ENCODE measurements at regions not wholly inside any gene's neighbourhood (a gene's known extent, or its start where the extent isn't known, plus 50 kb on each side); places are given as distances from the start of the nearest gene placed in this dataset.
"Not testable (repeated sequence)": the region's sequence is repeated elsewhere in the genome, so short reads cannot be mapped to it uniquely, and the experiment has no call there.

DNA sequence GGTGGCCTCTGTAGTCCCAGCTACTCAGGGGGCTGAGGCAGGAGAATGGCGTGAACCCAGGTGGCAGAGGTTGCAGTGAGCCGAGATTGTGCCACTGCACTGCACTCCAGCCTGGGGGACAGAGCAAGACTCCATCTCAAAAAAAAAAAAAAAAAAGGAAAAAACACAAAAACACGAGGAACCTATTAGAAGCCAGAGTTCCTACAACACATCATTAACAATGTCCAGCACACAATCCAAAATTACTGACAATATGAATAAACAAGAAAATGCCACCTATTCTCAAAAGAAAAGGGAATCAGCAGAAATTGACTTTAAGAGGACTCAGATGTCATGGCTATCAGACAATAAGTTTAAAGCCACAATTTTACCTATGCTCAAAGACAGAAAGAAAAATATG is 57.3 kb upstream of the HS3ST3A1 start:
- H3K4me3 ChIP-seq (ENCODE audit: low read depth, low read length); DNase-seq (ENCODE audit: low read depth, low spot score); in situ Hi-C loops (cut with HindIII; ENCODE audit: low sequenced_read_pairs): not testable (repeated sequence)

DNA sequence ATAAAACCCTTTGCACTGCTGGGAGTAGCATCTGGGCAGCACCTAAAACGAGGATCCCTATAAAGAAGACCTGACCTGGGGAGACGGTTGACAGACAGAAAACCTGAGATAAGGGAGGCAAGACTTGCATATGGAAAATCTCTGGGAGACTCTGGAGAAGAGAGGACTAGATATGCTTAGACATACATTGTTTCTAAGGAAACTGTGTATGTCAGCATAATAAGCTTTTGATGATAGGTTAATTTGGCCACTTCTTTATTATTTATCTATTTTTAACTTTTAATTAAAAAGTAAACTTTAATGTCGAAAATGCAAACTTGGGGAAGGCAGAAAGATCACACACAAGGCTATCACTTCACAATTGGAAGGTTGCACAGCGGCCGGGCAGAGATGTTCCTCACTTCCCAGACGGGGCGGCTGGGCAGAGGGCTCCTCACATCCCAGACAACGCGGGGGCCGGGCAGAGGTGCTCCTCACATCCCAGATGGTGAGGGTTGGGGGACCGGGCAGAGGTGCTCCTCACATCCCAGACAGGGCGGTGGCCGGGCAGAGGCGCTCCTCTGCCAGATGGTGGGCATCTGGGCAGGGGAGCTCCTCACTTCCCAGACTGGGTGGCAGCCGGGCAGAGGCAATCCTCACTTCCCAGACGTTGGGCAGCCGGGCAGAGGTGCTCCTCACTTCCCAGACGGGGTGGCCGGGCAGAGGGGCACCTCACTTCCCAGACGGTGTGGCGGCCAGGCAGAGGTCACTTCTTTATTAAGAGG is 64.3 kb upstream of the HS3ST3A1 start:
- no peak for DNase-seq (ENCODE audit: low read depth, low spot score)
- TF ChIP-seq, protein P1, sequence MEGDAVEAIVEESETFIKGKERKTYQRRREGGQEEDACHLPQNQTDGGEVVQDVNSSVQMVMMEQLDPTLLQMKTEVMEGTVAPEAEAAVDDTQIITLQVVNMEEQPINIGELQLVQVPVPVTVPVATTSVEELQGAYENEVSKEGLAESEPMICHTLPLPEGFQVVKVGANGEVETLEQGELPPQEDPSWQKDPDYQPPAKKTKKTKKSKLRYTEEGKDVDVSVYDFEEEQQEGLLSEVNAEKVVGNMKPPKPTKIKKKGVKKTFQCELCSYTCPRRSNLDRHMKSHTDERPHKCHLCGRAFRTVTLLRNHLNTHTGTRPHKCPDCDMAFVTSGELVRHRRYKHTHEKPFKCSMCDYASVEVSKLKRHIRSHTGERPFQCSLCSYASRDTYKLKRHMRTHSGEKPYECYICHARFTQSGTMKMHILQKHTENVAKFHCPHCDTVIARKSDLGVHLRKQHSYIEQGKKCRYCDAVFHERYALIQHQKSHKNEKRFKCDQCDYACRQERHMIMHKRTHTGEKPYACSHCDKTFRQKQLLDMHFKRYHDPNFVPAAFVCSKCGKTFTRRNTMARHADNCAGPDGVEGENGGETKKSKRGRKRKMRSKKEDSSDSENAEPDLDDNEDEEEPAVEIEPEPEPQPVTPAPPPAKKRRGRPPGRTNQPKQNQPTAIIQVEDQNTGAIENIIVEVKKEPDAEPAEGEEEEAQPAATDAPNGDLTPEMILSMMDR (IDR thresholded peaks at IDR 0.05; ENCODE audit: low read depth, low read length): no peak
- in situ Hi-C loops (cut with HindIII; ENCODE audit: low sequenced_read_pairs): no loop called here
- no peak overlapping the region for H3K4me3 ChIP-seq (ENCODE audit: low read depth, low read length)

DNA sequence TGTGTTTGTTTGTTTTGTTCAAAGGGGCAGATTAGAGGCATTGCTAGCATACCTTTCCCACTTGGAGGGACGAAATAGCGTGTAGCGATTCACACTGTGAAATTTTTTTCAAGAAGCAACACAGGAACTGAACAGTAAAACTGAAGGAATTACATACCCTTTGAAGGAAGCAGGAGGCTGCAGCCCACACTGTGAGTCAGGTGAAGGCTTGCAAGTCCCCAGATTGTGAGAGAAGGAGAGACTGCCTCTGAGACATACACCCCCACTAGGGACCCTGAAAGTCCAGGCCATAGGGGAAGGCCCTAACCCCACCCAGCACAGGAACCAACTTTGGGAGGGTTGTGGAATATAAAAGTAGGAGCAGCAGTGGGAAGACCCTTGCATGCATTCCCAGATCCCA is 69.6 kb upstream of the HS3ST3A1 start:
- no peak overlapping the region for H3K4me3 ChIP-seq (ENCODE audit: low read depth, low read length)
- in situ Hi-C loops (cut with HindIII; ENCODE audit: low sequenced_read_pairs): no loop called here
- TF ChIP-seq, protein P1 (IDR thresholded peaks at IDR 0.05; ENCODE audit: low read depth, low read length): no peak
- DNase-seq (ENCODE audit: low read depth, low spot score): peak; percentile 59

DNA sequence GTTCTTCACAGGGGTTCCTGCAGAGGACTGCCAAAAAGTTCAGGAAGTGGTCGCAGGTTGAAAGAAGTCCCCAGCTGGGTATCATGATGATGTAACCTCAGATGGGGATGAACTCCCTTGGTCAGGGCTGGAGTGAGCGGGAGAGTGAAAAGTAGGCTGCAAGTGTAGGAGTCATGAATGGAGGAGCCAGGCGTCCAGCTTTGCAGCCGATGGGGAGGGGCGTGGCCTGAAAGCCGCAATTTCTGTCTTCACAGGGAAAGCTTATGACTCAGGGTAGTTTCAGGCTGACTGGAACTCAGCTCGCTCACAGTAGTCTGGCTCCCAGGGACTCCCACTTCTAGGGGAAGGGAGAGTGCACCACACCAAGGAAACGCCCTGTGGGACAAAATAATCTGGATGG is 70.0 kb upstream of the HS3ST3A1 start:
- in situ Hi-C loops (cut with HindIII; ENCODE audit: low sequenced_read_pairs): no loop called here
- peak; percentile 81 for DNase-seq (ENCODE audit: low read depth, low spot score)
- no peak overlapping the region for H3K4me3 ChIP-seq (ENCODE audit: low read depth, low read length)
- TF ChIP-seq, protein P1 (IDR thresholded peaks at IDR 0.05; ENCODE audit: low read depth, low read length): no peak

DNA sequence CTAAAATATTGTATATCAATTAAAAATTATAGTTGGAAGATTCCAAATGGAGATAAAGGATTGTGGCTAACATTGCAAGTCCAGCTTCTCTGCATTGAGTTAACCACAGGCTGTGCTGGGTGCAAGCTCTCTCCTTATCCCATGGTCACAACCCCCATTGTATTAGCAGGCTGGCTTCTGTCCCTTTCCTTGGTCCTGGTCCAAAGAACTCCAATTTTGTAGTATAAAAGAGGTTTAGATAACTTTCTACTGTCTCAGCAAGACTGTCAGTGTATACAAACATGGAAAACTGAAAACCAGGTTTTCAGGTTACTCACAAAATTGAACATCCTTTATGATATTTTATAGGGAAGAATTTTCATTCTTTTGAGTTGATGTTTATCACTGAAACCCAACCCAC is 76.6 kb upstream of the HS3ST3A1 start:
- in situ Hi-C loops (cut with HindIII; ENCODE audit: low sequenced_read_pairs): no loop called here
- DNase-seq (ENCODE audit: low read depth, low spot score): no peak
- TF ChIP-seq, protein P1 (IDR thresholded peaks at IDR 0.05; ENCODE audit: low read depth, low read length): no peak
- H3K4me3 ChIP-seq (ENCODE audit: low read depth, low read length): no peak overlapping the region

DNA sequence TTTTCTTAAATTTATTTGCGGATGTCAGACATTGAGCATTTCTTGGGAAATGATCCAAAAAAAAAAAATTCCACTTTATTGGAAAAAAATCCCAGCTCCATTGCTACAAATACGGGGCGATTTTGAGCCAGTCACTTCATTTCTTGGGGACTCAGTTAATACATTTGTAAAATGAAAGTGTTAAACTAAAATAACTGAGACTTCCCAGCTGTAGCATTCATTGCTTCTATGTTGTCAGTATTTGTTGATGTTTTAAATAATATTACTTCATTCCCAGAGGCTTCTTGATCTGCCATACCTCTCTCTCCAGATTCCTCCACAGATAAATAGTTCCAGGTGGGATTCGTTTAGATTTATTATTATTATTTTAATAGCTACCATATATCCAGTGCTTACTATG is 77.1 kb upstream of the HS3ST3A1 start:
- TF ChIP-seq, protein P1 (IDR thresholded peaks at IDR 0.05; ENCODE audit: low read depth, low read length): no peak
- DNase-seq (ENCODE audit: low read depth, low spot score): no peak
- in situ Hi-C loops (cut with HindIII; ENCODE audit: low sequenced_read_pairs): no loop called here
- no peak overlapping the region for H3K4me3 ChIP-seq (ENCODE audit: low read depth, low read length)

DNA sequence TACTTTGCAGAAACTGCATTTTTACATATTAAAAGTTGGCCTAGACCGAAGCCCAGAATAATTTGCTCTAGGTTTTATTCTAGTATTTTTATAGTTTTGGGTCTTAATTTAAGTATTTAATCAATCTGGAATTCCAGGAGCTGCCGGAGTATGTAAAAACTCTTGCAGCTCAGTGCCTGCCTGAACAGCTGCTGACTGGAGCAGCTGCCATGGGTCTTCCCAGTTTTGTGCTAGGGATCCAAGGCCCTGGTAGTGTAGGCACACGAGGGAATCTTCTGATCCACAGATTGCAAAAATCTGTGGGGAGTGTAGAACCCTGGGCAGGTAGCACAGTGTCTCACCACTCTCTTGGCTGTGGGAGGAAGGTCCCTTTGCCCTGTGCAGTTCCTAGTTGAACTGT is 87.0 kb upstream of the HS3ST3A1 start:
- H3K4me3 ChIP-seq (ENCODE audit: low read depth, low read length): no peak overlapping the region
- DNase-seq (ENCODE audit: low read depth, low spot score): no peak
- in situ Hi-C loops (cut with HindIII; ENCODE audit: low sequenced_read_pairs): no loop called here
- TF ChIP-seq, protein P1 (IDR thresholded peaks at IDR 0.05; ENCODE audit: low read depth, low read length): no peak
